NOMO-1 treated with dmso at 0.1 percent for 144 hours (cell line): ENCODE measurements at regions not wholly inside any gene's neighbourhood (a gene's known extent, or its start where the extent isn't known, plus 50 kb on each side); places are given as distances from the start of the nearest gene placed in this dataset.
"Not testable (repeated sequence)": the region's sequence is repeated elsewhere in the genome, so short reads cannot be mapped to it uniquely, and the experiment has no call there.

Experiments used
- DNase-seq: peaks from one replicate; lab custom pipeline; 2025; ENCODE audit not compliant: unreplicated experiment; lab: John Stamatoyannopoulos, UW

GRCh38 chr1:219863816-219864215, 64.5 kb downstream of the SLC30A10 start:
- not testable (repeated sequence) for DNase-seq

- DNase-seq = no peak
Measured at GRCh38 chr1:219862366-219862765, 66.0 kb downstream of the SLC30A10 start.

- no peak for DNase-seq
Measured at GRCh38 chr1:219858980-219859379, 69.4 kb downstream of the SLC30A10 start.

- DNase-seq = no peak
Measured at GRCh38 chr1:219847215-219847855, 81.0 kb downstream of the SLC30A10 start.

DNA sequence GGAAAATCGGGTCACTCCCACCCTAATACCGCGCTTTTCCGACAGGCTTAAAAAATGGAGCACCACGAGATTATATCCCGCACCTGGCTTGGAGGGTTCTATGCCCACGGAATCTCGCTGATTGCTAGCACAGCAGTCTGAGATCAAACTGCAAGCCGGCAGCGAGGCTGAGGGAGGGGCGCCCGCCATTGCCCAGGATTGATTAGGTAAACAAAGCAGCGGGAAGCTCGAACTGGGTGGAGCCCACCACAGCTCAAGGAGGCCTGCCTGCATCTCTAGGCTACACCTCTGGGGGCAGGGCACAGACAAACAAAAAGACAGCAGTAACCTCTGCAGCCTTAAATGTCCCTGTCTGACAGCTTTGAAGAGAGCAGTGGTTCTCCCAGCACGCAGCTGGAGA, 88.8 kb downstream of the SLC30A10 start:
- not testable (repeated sequence) for DNase-seq

GRCh38 chr1:219837994-219838294, 90.4 kb downstream of the SLC30A10 start:
- no peak for DNase-seq

DNA sequence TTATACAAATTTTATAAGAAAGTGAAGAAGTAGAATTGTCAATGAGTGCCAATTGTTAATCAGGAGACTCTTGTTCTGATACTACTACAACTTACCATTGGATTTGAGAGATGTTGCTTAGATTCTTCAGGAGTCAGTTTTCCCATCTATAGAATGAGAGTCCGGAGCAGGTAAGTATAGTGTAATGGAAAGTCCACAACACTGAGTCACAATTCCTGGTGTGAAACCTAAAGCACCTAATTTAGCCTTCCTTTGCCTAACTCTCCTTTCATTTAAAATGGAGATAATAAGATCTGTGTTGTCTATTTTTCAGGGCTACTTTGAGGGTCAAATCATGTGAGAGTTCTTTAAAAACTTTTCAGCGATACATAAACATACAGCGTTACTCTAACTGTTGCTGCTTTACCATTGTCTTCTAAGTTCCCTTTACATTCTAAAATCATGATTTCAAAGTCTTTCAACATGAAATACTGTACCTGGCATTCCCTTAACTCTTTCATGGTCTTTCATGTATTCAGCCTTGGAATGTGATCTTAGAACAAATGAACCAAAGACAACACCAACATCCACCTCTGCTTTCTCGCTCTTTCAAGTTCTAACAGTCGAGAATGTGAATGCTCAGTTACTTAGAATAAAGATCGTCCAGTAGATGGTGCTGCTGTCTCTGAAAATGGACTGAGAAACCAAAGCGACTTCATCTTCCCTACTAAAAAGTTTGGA, 90.9 kb downstream of the SLC30A10 start:
- no peak for DNase-seq

DNA sequence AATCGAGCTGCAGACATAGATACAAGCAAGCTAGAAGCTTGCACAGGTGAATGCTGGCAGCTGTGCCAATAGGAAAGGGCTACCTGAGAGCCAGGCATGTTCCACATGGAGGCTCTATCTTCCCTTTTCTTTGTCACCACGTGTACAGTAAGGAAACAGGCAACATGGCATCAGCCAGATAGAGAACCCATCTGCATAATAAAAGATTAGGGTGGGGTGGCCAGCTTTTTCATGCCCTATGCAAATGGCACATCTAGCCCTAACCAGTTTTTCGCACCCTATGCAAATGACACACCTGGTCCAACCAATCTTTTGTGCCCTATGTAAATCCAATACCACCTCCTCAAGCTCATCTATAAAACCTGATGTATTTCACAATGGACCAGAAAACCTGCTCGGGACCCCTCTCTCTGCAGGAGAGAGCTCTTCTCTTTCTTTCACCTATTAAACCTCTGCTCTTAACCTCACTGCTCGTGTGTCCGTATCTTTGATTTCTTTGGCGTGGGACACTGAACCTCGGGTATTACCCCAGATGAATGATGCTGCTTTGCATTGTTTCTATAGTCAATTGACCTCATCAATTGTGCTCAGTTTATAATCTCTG, 93.9 kb downstream of the SLC30A10 start:
- no peak for DNase-seq

DNA sequence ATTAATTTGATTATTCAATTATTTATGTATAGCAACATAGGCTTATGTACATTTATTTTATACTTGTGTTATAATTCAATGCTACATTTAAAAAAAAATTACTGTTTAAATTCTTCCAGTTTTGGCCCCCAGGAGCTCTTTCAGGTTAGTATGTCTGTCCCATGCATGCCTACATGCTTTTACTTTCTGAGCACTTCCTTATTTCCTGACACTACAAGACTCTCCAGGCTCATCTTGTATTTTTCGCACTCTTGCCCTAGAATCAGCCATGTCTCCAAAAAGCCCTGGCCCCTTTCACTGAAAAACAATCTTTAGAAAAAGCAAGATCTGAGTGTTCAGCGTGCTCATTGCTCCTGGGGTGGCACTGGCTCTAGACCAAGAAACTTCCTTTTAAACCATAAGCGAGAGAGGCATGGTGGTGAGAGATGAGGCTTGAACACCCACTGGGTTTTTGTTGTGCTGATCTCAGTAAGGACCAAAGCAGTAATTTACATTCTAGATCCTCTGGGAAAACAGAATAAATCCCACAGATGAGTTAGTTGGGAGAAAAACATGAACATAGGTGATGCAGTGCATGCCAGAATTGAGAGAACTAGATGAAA, 95.0 kb downstream of the SLC30A10 start:
- DNase-seq = no peak

DNA sequence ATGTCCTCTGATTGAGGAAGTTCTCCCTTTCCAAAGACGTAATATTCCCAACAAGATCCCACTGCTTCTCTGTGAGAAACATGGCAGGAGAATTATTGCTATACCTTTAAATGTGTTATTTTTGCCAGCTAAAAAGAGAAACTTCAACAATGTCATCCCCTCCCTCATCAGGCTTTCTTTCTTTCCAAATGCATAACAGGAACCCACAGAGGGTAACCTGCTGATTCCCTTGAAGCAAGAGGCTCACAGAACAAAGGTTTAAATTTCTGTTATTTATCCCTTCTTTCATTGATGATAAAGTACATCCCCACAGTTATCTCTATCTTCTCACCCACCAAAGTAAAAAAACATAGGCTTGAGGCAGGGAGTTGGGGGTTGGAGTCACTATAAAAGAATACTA, 102.1 kb downstream of the SLC30A10 start:
- DNase-seq = no peak

- DNase-seq = no peak
Measured at GRCh38 chr1:219825355-219825754, 103.0 kb downstream of the SLC30A10 start.

DNA sequence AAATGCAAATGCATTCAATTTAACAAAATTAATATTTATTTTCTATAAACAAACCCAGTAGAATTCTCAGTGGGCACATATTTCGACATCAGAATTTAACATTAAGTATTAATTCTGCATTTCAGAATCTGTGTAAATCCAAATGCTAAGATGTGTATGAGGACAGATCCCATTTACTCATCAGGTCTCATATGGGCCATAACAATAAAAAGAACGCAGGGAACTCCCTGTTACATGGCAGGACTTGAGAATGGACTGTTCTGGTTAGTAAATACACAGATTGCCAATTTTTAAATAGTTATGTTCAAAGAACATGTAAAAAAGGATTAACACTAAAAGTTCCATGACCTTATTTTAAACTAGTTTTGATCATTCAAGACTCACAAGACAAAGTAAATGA, 104.0 kb downstream of the SLC30A10 start:
- DNase-seq = no peak

DNA sequence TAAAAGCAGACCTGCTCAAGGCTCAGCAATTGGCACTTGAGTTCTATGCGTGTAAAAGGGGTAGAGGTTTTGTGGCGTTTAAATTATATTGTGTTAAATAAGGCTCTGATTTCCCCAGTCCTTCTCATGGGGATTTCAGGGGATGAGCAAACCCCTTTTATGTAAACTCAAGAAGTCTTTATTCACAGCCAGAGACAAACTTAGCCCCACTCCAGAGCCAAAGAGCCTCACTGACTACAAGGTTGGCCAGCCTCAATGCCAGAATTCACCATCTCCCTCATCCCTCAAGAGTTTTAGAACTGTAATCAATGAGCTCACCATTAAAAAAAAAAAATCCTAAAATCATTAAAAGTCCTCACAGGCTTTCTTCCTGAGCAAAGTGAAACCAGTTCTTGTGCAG, 107.8 kb downstream of the SLC30A10 start:
- DNase-seq = no peak

GRCh38 chr1:219817914-219818313, 110.4 kb downstream of the SLC30A10 start:
- DNase-seq = no peak

DNA sequence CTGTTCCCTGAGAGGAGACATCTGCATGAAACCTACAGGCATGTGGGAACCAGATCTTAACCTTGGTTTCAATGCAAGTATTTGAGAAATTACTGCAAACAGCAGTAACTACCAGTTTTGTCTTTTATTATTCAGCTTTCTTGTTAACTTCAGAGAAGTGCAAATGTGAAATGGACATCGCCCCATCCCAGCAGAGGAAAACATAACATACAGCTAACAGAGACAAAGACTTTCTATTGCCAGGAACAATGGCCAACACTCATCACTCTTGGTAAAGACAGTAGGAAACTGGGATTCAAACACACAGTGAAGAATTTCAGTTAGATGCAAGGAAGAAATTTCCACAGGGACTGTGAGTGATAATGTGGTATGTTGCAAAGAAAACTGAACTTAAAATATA, 115.1 kb downstream of the SLC30A10 start:
- DNase-seq = no peak

DNA sequence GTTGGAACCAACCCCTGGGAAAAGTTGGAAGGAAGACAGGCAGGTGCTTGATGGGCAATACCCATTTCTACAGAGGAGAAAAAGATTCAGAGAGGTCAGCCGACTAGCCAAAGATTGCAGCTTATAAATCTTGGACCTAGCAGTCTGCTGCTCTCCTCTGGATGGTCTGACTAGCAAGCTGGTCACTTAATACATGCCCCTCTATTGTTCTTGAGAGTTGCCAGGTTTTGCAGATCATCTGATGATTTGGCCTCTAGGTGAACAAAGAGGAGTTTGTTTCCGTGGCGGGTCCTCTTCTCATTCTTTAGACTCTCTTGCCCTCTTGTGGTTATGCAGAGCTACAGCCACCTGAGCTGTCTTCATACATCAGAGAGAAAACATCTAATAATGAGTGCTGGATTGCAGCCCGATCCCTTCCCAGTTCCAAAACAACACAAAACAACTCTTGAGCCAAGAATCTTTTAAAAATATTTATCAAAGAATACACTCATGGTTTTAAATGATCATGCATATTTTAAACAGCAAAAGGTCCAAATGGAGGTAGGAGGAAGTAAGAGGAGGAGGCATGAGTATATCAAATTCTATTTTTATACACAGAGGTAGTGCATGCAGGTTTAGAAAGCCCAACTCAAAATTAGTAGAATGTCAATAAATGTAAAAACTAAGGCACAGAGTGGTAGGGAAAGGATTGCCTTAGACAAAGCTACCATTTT, 115.7 kb downstream of the SLC30A10 start:
- peak; percentile 2 for DNase-seq

GRCh38 chr1:219812086-219812485, 116.3 kb downstream of the SLC30A10 start:
- no peak for DNase-seq

GRCh38 chr1:219810451-219810850, 117.9 kb downstream of the SLC30A10 start:
- no peak for DNase-seq

- DNase-seq = no peak
Measured at GRCh38 chr1:219808790-219809189, 119.6 kb downstream of the SLC30A10 start.

- DNase-seq = no peak
Measured at GRCh38 chr1:219806642-219807041, 121.7 kb downstream of the SLC30A10 start.

GRCh38 chr1:219806020-219806419, 122.3 kb downstream of the SLC30A10 start:
- no peak for DNase-seq

- DNase-seq = no peak
Measured at GRCh38 chr1:219805191-219805590, 123.2 kb downstream of the SLC30A10 start.
